SK-N-SH (cell line): ENCODE measurements at regions not wholly inside any gene's neighbourhood (a gene's known extent, or its start where the extent isn't known, plus 50 kb on each side); places are given as distances from the start of the nearest gene placed in this dataset.

ENCODE experiments used
- CHD2 ChIP-seq: fragments of 150-350 bp; IDR thresholded peaks from 2 replicates; pipeline ENCODE4 v1.6.1; 2018; ENCODE audit warnings: low read length; ENCODE audit not compliant: partially characterized antibody
- EP300 ChIP-seq, 2 experiments: IDR thresholded peaks; 2 replicates each; pipeline versions ENCODE4 v1.4.0 to v1.6.1; 2012; ENCODE audit warnings: borderline replicate concordance in 1 of 2, low read depth in 1 of 2, low read length in 1 of 2
- EZH2phosphoT487 ChIP-seq: fragments of 200-600 bp; sonication (generic); IDR thresholded peaks from 2 replicates; pipeline ENCODE4 v1.6.1; 2017; ENCODE audit warnings: low read depth, mixed run types, mild to moderate bottlenecking, antibody characterized with exemption, moderate library complexity, borderline replicate concordance
- FOXM1 ChIP-seq: IDR thresholded peaks from 2 replicates; pipeline ENCODE4 v1.4.0; 2012; ENCODE audit warnings: low read depth, mild to moderate bottlenecking
- POLR2AphosphoS5 ChIP-seq: IDR thresholded peaks from 2 replicates; pipeline ENCODE4 v1.6.1; 2012; ENCODE audit warnings: low read depth, low read length
- SMC3 ChIP-seq: IDR thresholded peaks from 2 replicates; pipeline ENCODE4 v1.6.1; 2012; ENCODE audit warnings: low read depth, low read length, improper control_type of control experiment
- TAF1 ChIP-seq: IDR thresholded peaks from 2 replicates; pipeline ENCODE4 v1.6.1; 2012; ENCODE audit warnings: low read depth, mild to moderate bottlenecking, low read length, moderate library complexity, borderline replicate concordance
- TF ChIP-seq, protein P1 (sequence below): fragments of 200-600 bp; sonication (generic); IDR thresholded peaks from 2 replicates; pipeline ENCODE4 v1.6.1; 2017; ENCODE audit warnings: antibody characterized with exemption, mild to moderate bottlenecking, moderate library complexity
- TF ChIP-seq, protein P2 (sequence below): IDR thresholded peaks from 2 replicates; pipeline ENCODE4 v1.6.1; 2012; ENCODE audit warnings: mild to moderate bottlenecking, low read depth, low read length, moderate library complexity

DNA sequence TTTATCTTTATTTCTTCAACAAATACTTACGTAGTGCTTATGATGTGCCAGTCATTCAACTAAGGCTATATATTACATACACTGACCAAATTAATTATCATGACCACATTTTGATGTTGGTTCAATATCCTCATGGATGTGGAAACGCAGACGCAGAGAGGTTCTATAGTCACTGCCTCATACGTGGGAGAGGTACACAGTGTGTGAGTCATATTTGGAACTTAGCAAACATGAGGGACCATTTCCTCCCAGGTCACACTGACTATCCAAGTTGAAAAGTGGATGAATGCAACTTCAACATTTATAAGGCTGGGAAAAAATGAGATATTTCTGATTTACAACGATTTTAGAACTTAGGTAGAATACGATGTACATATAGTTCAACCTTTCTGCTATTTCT lies 113.6 kb downstream of the PRLHR start:
- TF ChIP-seq CHD2 (no peak), EP300 (IDR thresholded peaks at IDR 0.05; ENCODE audit: borderline replicate concordance in 1 of 2, low read depth in 1 of 2, low read length in 1 of 2) (no peak), POLR2AphosphoS5 (no peak), EZH2phosphoT487 (no peak), TAF1 (no peak), SMC3 (no peak), FOXM1 (no peak)
- TF ChIP-seq, protein P1, sequence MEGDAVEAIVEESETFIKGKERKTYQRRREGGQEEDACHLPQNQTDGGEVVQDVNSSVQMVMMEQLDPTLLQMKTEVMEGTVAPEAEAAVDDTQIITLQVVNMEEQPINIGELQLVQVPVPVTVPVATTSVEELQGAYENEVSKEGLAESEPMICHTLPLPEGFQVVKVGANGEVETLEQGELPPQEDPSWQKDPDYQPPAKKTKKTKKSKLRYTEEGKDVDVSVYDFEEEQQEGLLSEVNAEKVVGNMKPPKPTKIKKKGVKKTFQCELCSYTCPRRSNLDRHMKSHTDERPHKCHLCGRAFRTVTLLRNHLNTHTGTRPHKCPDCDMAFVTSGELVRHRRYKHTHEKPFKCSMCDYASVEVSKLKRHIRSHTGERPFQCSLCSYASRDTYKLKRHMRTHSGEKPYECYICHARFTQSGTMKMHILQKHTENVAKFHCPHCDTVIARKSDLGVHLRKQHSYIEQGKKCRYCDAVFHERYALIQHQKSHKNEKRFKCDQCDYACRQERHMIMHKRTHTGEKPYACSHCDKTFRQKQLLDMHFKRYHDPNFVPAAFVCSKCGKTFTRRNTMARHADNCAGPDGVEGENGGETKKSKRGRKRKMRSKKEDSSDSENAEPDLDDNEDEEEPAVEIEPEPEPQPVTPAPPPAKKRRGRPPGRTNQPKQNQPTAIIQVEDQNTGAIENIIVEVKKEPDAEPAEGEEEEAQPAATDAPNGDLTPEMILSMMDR = no peak
- TF ChIP-seq, protein P2, sequence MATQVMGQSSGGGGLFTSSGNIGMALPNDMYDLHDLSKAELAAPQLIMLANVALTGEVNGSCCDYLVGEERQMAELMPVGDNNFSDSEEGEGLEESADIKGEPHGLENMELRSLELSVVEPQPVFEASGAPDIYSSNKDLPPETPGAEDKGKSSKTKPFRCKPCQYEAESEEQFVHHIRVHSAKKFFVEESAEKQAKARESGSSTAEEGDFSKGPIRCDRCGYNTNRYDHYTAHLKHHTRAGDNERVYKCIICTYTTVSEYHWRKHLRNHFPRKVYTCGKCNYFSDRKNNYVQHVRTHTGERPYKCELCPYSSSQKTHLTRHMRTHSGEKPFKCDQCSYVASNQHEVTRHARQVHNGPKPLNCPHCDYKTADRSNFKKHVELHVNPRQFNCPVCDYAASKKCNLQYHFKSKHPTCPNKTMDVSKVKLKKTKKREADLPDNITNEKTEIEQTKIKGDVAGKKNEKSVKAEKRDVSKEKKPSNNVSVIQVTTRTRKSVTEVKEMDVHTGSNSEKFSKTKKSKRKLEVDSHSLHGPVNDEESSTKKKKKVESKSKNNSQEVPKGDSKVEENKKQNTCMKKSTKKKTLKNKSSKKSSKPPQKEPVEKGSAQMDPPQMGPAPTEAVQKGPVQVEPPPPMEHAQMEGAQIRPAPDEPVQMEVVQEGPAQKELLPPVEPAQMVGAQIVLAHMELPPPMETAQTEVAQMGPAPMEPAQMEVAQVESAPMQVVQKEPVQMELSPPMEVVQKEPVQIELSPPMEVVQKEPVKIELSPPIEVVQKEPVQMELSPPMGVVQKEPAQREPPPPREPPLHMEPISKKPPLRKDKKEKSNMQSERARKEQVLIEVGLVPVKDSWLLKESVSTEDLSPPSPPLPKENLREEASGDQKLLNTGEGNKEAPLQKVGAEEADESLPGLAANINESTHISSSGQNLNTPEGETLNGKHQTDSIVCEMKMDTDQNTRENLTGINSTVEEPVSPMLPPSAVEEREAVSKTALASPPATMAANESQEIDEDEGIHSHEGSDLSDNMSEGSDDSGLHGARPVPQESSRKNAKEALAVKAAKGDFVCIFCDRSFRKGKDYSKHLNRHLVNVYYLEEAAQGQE = no peak
